ENCODE measurements at regions not wholly inside any gene's neighbourhood (a gene's known extent, or its start where the extent isn't known, plus 50 kb on each side); places are given as distances from the start of the nearest gene placed in this dataset.
"Not testable (repeated sequence)": the region's sequence is repeated elsewhere in the genome, so short reads cannot be mapped to it uniquely, and the experiment has no call there.

GRCh38 chr21:28851645-28852044 is 141.0 kb downstream of the LTN1 start:
- H4K20me1 ChIP-seq, result no peaks in the 10 kb centered on the region
- no peaks in the 10 kb centered on the region for H3K4me1 ChIP-seq
- no peaks in the 10 kb centered on the region for H3K36me3 ChIP-seq
- no peaks in the 10 kb centered on the region for H3K9me3 ChIP-seq
- H3K27me3 ChIP-seq, result no peaks in the 10 kb centered on the region
- TF ChIP-seq Cebpa-rat (IDR thresholded peaks at IDR 0.05), result no peak
- H3K4me2 ChIP-seq, result no peak overlapping the region
- no peak overlapping the region for H3K4me3 ChIP-seq
- no peak overlapping the region for H3K9ac ChIP-seq
- no peak overlapping the region for H3K27ac ChIP-seq

DNA sequence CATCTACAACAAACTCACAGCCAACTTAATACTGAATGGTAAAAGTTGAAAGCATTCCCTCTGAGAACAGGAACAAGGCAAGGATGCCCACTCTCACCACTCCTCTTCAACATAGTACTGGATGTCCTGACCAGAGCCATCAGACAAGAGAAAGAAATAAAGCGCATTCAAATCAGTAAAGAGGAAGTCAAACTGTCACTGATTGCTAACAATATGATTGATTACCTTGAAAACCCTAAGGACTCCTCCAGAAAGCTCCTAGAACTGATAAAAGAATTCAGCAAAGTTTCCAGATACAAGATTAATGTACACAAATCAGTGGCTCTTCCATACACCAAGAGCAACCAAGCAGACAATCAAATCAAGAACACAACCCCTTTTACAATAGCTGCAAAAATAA is 153.4 kb downstream of the LTN1 start:
- not testable (repeated sequence) for H3K9me3 ChIP-seq, H3K36me3 ChIP-seq, H3K9ac ChIP-seq, H3K27ac ChIP-seq, H3K4me3 ChIP-seq, H3K4me1 ChIP-seq, H4K20me1 ChIP-seq, H3K4me2 ChIP-seq, H3K27me3 ChIP-seq

DNA sequence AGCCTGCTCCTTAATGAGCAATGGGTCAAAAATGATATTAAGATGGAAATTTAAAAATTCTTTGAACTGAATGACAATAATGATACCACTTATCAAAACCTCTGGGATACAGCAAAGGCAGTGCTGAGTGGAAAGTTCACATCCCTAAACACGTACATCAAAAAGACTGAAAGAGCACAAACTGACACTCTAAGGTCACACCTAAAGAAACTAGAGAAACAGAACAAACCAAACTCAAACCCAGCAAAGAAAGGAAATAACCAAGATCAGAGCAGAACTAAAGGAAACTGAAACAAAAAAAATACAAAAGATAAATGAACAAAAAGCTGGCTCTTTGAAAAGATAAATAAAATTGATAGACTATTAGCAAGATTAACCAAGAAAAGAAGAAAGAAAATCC is 155.3 kb downstream of the LTN1 start:
- not testable (repeated sequence) for H3K27me3 ChIP-seq, H3K36me3 ChIP-seq, H3K9me3 ChIP-seq, H3K4me1 ChIP-seq, H4K20me1 ChIP-seq, H3K9ac ChIP-seq, H3K4me2 ChIP-seq, H3K27ac ChIP-seq, H3K4me3 ChIP-seq

GRCh38 chr21:28836588-28836987 is 156.1 kb downstream of the LTN1 start:
- H3K27ac ChIP-seq, H3K4me2 ChIP-seq, H4K20me1 ChIP-seq, H3K4me3 ChIP-seq, H3K27me3 ChIP-seq, H3K4me1 ChIP-seq, H3K36me3 ChIP-seq, H3K9ac ChIP-seq, H3K9me3 ChIP-seq: not testable (repeated sequence)

GRCh38 chr21:28834335-28835238 is 158.1 kb downstream of the LTN1 start:
- H3K36me3 ChIP-seq, result no peaks in the 10 kb centered on the region
- H3K4me3 ChIP-seq, result no peak overlapping the region
- H3K9me3 ChIP-seq, result no peaks in the 10 kb centered on the region
- no peaks in the 10 kb centered on the region for H4K20me1 ChIP-seq
- TF ChIP-seq Cebpa-rat (IDR thresholded peaks at IDR 0.05), result no peak
- H3K27ac ChIP-seq, result no peak overlapping the region
- H3K9ac ChIP-seq, result no peak overlapping the region
- H3K27me3 ChIP-seq, result no peaks in the 10 kb centered on the region
- H3K4me2 ChIP-seq, result no peak overlapping the region
- no peaks in the 10 kb centered on the region for H3K4me1 ChIP-seq

DNA sequence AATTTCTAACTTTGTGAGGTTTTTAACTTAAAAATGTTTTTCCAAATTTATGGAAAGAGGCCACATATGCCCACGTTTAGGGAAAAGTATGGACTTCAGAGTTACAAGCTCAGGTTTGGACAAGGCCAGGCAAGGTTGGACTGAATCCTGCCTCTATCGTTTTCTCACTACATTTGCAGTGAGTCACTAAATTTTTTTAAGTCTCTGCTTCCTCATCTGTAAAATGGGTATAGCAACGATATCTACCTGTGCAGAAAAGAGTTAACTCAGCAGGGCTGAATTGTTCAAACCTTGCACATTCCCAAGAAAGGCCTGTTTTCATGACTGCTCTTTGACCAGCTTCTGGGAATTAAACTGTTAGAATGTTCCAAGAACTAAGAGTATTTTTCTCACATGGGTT is 159.1 kb downstream of the LTN1 start:
- H3K4me3 ChIP-seq, result no peak overlapping the region
- H3K27me3 ChIP-seq, result no peaks in the 10 kb centered on the region
- no peak overlapping the region for H3K4me2 ChIP-seq
- no peak for TF ChIP-seq Cebpa-rat (IDR thresholded peaks at IDR 0.05)
- no peaks in the 10 kb centered on the region for H4K20me1 ChIP-seq
- H3K27ac ChIP-seq, result no peak overlapping the region
- no peaks in the 10 kb centered on the region for H3K36me3 ChIP-seq
- no peaks in the 10 kb centered on the region for H3K4me1 ChIP-seq
- no peaks in the 10 kb centered on the region for H3K9me3 ChIP-seq
- H3K9ac ChIP-seq, result no peak overlapping the region

GRCh38 chr21:28833182-28833581 is 159.5 kb downstream of the LTN1 start:
- no peak overlapping the region for H3K27ac ChIP-seq
- no peaks in the 10 kb centered on the region for H3K27me3 ChIP-seq
- no peaks in the 10 kb centered on the region for H4K20me1 ChIP-seq
- no peaks in the 10 kb centered on the region for H3K4me1 ChIP-seq
- H3K4me3 ChIP-seq, result no peak overlapping the region
- H3K4me2 ChIP-seq, result no peak overlapping the region
- no peak overlapping the region for H3K9ac ChIP-seq
- no peaks in the 10 kb centered on the region for H3K36me3 ChIP-seq
- no peak for TF ChIP-seq Cebpa-rat (IDR thresholded peaks at IDR 0.05)
- H3K9me3 ChIP-seq, result no peaks in the 10 kb centered on the region

DNA sequence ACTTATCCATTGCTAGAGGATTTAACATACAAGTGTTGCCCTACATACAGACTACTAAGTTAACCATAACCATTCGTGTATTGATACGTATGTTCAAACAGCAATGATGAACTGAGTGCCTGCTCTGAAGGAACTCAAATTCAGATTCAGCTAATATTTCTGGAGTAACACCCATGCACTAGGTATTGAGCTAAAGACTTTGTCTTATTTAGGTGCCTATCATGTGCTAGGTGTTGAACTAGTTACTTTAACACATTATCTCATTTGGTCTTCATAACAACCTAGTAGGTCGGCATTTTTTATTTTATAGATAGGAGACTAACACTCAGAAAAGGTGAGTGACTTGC is 160.0 kb downstream of the LTN1 start:
- TF ChIP-seq Cebpa-rat (IDR thresholded peaks at IDR 0.05), result no peak
- no peaks in the 10 kb centered on the region for H3K9me3 ChIP-seq
- no peak overlapping the region for H3K9ac ChIP-seq
- H3K36me3 ChIP-seq, result no peaks in the 10 kb centered on the region
- no peaks in the 10 kb centered on the region for H3K27me3 ChIP-seq
- H3K4me1 ChIP-seq, result no peaks in the 10 kb centered on the region
- no peak overlapping the region for H3K4me3 ChIP-seq
- no peak overlapping the region for H3K27ac ChIP-seq
- H3K4me2 ChIP-seq, result no peak overlapping the region
- no peaks in the 10 kb centered on the region for H4K20me1 ChIP-seq

DNA sequence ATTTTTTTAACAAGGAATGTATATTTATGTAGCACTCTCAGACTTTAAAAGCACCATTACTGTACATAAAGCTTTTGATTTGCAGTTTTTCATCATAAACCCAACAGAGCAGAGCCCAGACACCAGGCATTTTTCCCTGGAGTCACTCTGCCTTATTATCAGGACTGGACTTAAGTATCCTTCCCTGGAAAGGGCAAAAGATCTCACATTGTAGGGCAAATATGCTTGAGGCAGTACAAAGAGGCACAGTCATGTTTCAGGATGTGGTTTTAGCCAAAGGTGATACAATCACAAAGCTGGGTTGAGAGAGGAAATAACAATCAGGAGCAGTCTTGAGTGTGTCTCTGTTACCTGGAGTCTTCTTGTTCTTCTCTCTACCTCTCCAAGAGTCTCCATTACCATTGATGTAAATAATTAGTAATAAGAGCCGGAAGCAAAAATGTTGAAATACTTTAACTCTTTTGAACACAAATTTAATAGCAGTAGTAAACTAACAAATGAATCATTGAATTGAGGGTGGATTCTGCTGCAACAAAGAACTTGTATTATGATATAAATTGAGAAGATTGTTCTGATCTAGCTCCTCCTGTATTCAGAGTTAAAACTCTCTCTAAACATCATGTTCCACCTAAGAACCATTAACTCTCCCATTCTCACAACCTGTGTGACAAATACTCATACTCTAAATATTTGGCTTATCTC is 160.5 kb downstream of the LTN1 start:
- Histone ChIP-seq H3K9ac (no peak overlapping the region), H3K4me3 (no peak overlapping the region), H3K4me2 (no peak overlapping the region), H3K27ac (no peak overlapping the region), H4K20me1 (no peaks in the 10 kb centered on the region), H3K36me3 (no peaks in the 10 kb centered on the region), H3K4me1 (no peaks in the 10 kb centered on the region), H3K27me3 (no peaks in the 10 kb centered on the region), H3K9me3 (no peaks in the 10 kb centered on the region)
- no peak for TF ChIP-seq Cebpa-rat (IDR thresholded peaks at IDR 0.05)

- no peak overlapping the region for H3K27ac ChIP-seq
- H3K27me3 ChIP-seq, result no peaks in the 10 kb centered on the region
- H3K4me1 ChIP-seq, result no peaks in the 10 kb centered on the region
- H4K20me1 ChIP-seq, result no peaks in the 10 kb centered on the region
- no peaks in the 10 kb centered on the region for H3K9me3 ChIP-seq
- no peak overlapping the region for H3K9ac ChIP-seq
- TF ChIP-seq Cebpa-rat (IDR thresholded peaks at IDR 0.05), result no peak
- H3K4me2 ChIP-seq, result no peak overlapping the region
- H3K36me3 ChIP-seq, result no peaks in the 10 kb centered on the region
- H3K4me3 ChIP-seq, result no peak overlapping the region
Observed at GRCh38 chr21:28828981-28829380, 163.7 kb downstream of the LTN1 start.

Measured in BLaER1 (cell line).